Activated T-helper 1 cell treated with Interleukin-2 at 50 U/mL for 16 hours (primary cell): ENCODE measurements at regions not wholly inside any gene's neighbourhood (a gene's known extent, or its start where the extent isn't known, plus 50 kb on each side); places are given as distances from the start of the nearest gene placed in this dataset.

Source experiments
- DNase-seq: peaks from one replicate; pipeline ENCODE4 v3.0.0-alpha.2; 2020; ENCODE audit warnings: low read depth

DNA sequence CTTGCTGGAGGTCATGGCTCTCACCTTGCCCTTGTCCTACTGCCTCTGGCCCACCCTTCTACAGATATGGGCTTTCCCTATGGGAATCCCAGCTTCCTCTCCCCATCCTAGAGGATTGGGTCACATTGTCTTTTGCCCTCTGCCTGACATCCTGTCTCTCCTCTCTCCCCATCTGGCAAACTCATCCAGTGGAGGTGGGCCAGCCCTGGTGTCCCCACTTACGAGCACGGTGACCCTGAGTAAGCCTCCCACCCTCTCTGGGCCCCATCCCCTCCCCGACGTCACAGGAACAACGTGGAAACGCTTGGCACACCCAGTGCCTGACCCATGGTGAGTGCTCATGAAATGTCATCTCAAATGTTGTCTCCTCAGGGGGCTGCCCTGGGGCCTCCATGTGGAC lies 56.1 kb upstream of the ID3 start:
- no peak for DNase-seq

DNA sequence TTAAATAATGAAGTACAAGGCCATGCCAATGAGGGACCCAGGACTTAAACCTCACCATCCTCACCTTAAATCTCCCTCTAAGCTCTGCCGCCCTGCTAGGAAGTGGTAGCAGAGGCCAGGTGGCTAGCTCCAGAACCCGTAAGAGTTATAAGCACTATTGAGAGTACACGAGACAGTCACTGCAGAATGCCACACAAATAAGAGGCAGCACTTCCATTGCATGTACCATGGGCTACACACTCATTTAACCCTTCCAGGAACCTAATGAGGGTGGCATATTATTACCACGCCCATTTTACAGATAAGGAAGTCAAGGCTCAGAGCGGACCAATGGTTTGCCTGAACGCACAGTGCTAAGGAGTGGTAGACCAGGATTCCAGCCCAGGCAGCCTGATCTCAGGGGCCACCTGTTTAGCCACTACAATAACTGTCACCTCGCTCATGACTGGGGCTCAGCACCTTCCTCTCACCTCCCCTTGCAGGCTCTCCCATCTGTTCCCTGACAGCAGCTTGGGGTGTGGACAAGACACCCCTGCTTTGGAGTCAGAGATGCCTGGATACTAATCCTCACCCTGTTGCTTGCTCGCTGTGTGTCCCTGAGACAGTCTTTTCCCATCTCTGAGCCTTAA lies 54.8 kb upstream of the ID3 start:
- DNase-seq, result no peak

- peak; percentile 37 for DNase-seq
Observed at GRCh38 chr1:23613191-23614031, 54.1 kb upstream of the ID3 start.

DNA sequence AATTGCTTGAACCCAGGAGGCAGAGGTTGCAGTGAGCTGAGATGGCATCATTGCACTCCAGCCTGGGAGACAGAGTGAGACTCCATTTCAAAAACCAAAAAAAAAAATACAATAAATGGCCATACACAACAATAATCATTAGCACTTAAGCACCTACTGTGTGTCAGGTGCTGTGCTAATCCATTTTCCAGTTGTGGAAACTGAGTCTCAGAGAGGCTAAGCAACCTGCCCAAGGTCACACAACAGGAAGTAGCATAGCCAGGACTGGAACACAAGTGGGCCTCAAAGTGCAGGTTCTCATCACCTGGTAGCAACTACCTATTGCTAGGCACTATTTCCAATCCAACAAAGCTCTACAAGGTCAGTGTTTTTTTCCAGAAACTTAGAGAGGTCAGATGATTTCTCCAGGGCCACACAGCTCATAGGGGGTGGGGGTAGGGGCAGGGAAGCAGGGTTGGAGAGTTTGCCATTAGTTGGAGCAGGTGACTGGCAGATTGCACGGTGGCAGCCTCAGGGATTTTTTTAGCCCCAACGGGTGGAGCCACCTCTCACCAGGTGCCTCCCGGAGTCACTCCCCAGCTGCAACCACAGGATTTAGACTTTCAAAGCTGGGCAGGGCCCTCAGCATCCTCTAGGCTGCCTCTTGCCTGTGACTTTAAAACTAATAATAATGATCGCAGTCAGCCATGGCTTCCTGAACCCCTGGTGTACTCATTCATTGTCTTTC lies 52.5 kb upstream of the ID3 start:
- no peak for DNase-seq

GRCh38 chr1:23610677-23611076 lies 51.4 kb upstream of the ID3 start:
- DNase-seq, result no peak

- DNase-seq, result no peak
Observed at GRCh38 chr1:23609971-23610370, 50.7 kb upstream of the ID3 start.
